Cerebellar nuclear complex (tissue), 1 donor: ENCODE measurements at regions not wholly inside any gene's neighbourhood (a gene's known extent, or its start where the extent isn't known, plus 50 kb on each side); places are given as distances from the start of the nearest gene placed in this dataset.

Experiments
- DNase-seq, 2 experiments: peaks; one replicate each; lab custom pipeline; 2025; lab: John Stamatoyannopoulos, UW

GRCh38 chr2:241924069-241924908 is 54.8 kb downstream of the RTP5 start:
- no peak for DNase-seq

- DNase-seq, result no peak
These were observed 55.4 kb downstream of the RTP5 start for GRCh38 chr2:241924909-241925250.

GRCh38 chr2:241925277-241925676 is 55.7 kb downstream of the RTP5 start:
- DNase-seq, result no peak

- DNase-seq, result no peak
These were observed 56.4 kb downstream of the RTP5 start for GRCh38 chr2:241925821-241926441.

- no peak for DNase-seq
These were observed 57.2 kb downstream of the RTP5 start for GRCh38 chr2:241926541-241927311.

GRCh38 chr2:241929551-241930490 is 60.3 kb downstream of the RTP5 start:
- no peak for DNase-seq

- DNase-seq, result no peak
These were observed 61.8 kb downstream of the RTP5 start for GRCh38 chr2:241931084-241931975.

- no peak for DNase-seq
These were observed 62.7 kb downstream of the RTP5 start for GRCh38 chr2:241931976-241932898.

GRCh38 chr2:241932899-241933178 is 63.3 kb downstream of the RTP5 start:
- DNase-seq, result no peak

GRCh38 chr2:241933179-241933911 is 63.8 kb downstream of the RTP5 start:
- no peak for DNase-seq

- no peak for DNase-seq
These were observed 65.8 kb downstream of the RTP5 start for GRCh38 chr2:241935314-241935713.

- no peak for DNase-seq
These were observed 66.2 kb downstream of the RTP5 start for GRCh38 chr2:241935774-241936173.

- no peak for DNase-seq
These were observed 67.1 kb downstream of the RTP5 start for GRCh38 chr2:241936457-241937133.

GRCh38 chr2:241937297-241937696 is 67.8 kb downstream of the RTP5 start:
- no peak for DNase-seq

- no peak for DNase-seq
These were observed 70.0 kb downstream of the RTP5 start for GRCh38 chr2:241939541-241939940.

- no peak for DNase-seq
These were observed 70.8 kb downstream of the RTP5 start for GRCh38 chr2:241940329-241940728.

- DNase-seq, result no peak
These were observed 72.3 kb downstream of the RTP5 start for GRCh38 chr2:241941691-241942301.
